GM12892 (cell line): ENCODE measurements at regions not wholly inside any gene's neighbourhood (a gene's known extent, or its start where the extent isn't known, plus 50 kb on each side); places are given as distances from the start of the nearest gene placed in this dataset.

Experiments
- POLR2A ChIP-seq: IDR thresholded peaks from 2 replicates; pipeline ENCODE4 v1.6.1; 2011; ENCODE audit warnings: low read depth, low read length, control low read depth
- POLR2AphosphoS5 ChIP-seq: IDR thresholded peaks from 2 replicates; pipeline ENCODE4 v1.6.1; 2011; ENCODE audit warnings: low read depth, low read length, control low read depth
- TAF1 ChIP-seq: IDR thresholded peaks from 2 replicates; pipeline ENCODE4 v1.6.1; 2011; ENCODE audit warnings: low read depth, mild to moderate bottlenecking, control low read depth, low read length, borderline replicate concordance

- TF ChIP-seq POLR2A, result no peak
- TF ChIP-seq TAF1, result no peak
- no peak for TF ChIP-seq POLR2AphosphoS5
These were observed 244.4 kb downstream of the HS3ST3B1 start for GRCh38 chr17:14545156-14545906.
